ENCODE measurements at regions not wholly inside any gene's neighbourhood (a gene's known extent, or its start where the extent isn't known, plus 50 kb on each side); places are given as distances from the start of the nearest gene placed in this dataset.

- CTCF ChIA-PET = no interaction called here
- POLR2A ChIA-PET = no interaction called here
- H3K36me3 ChIP-seq (ENCODE audit: control insufficient read depth in 2 of 2, insufficient read depth in 1 of 2, low read length in 2 of 2) = no peaks in the 10 kb centered on the region
Measured at GRCh38 chr10:2387261-2387660, 649.9 kb upstream of the ADARB2 start.

More at GRCh38 chr10:2387261-2387660, 649.9 kb upstream of the ADARB2 start:
- no peaks in the 10 kb centered on the region; the same call in 1 of the 2 replicates for H3K9me3 ChIP-seq (ENCODE audit: control insufficient read depth, insufficient read depth, low read depth, low read length)
- H3K4me3 ChIP-seq (ENCODE audit: low read depth, low read length) = no peak overlapping the region
- no peak overlapping the region for H3K27ac ChIP-seq (ENCODE audit: extremely low read depth, low read depth, low read length)
- H3K4me1 ChIP-seq (ENCODE audit: control insufficient read depth, insufficient read depth, low read length) = no peaks in the 10 kb centered on the region
- no peak for TF ChIP-seq REST (tag by site-specific recombination; IDR thresholded peaks at IDR 0.05)
- TF ChIP-seq KLF9 (tag by site-specific recombination; IDR thresholded peaks at IDR 0.05; ENCODE audit: low read depth) = no peak
- no peak for TF ChIP-seq ZNF155 (tag by site-specific recombination; IDR thresholded peaks at IDR 0.05)
- no peak for TF ChIP-seq ZNF280C (tag by site-specific recombination; IDR thresholded peaks at IDR 0.05)
- TF ChIP-seq ZNF341 (tag by site-specific recombination; IDR thresholded peaks at IDR 0.05; ENCODE audit: low read depth) = no peak
- no peak for TF ChIP-seq PRDM2 (tag by site-specific recombination; IDR thresholded peaks at IDR 0.05; ENCODE audit: borderline replicate concordance)
- TF ChIP-seq ZNF600 (tag by site-specific recombination; IDR thresholded peaks at IDR 0.05) = no peak
- no peak for TF ChIP-seq ZNF785 (tag by site-specific recombination; IDR thresholded peaks at IDR 0.05)
- no peak for TF ChIP-seq ZNF211 (tag by site-specific recombination; IDR thresholded peaks at IDR 0.05; ENCODE audit: low read depth)
- TF ChIP-seq ZBTB8A (tag by site-specific recombination; IDR thresholded peaks at IDR 0.05) = no peak
- TF ChIP-seq GLI2 (tag by site-specific recombination; IDR thresholded peaks at IDR 0.05; ENCODE audit: borderline replicate concordance, low read depth) = no peak
- no peak for TF ChIP-seq SALL2 (tag by site-specific recombination; IDR thresholded peaks at IDR 0.05; ENCODE audit: borderline replicate concordance)
- TF ChIP-seq ZNF654 (tag by site-specific recombination; IDR thresholded peaks at IDR 0.05; ENCODE audit: low read depth) = no peak
- TF ChIP-seq ZSCAN30 (tag by site-specific recombination; IDR thresholded peaks at IDR 0.05) = no peak
- no peak for TF ChIP-seq ZNF792 (tag by site-specific recombination; IDR thresholded peaks at IDR 0.05)
- no peak for TF ChIP-seq ZNF629 (tag by site-specific recombination; IDR thresholded peaks at IDR 0.05)
- TF ChIP-seq ZBTB1 (tag by site-specific recombination; IDR thresholded peaks at IDR 0.05) = no peak
- TF ChIP-seq ZNF280D (tag by site-specific recombination; IDR thresholded peaks at IDR 0.05) = no peak
- no peak for TF ChIP-seq ZEB2 (tag by site-specific recombination; IDR thresholded peaks at IDR 0.05)
- TF ChIP-seq SP3 (tag by site-specific recombination; IDR thresholded peaks at IDR 0.05) = no peak
